ENCODE measurements at regions not wholly inside any gene's neighbourhood (a gene's known extent, or its start where the extent isn't known, plus 50 kb on each side); places are given as distances from the start of the nearest gene placed in this dataset.
"Not testable (repeated sequence)": the region's sequence is repeated elsewhere in the genome, so short reads cannot be mapped to it uniquely, and the experiment has no call there.

DNA sequence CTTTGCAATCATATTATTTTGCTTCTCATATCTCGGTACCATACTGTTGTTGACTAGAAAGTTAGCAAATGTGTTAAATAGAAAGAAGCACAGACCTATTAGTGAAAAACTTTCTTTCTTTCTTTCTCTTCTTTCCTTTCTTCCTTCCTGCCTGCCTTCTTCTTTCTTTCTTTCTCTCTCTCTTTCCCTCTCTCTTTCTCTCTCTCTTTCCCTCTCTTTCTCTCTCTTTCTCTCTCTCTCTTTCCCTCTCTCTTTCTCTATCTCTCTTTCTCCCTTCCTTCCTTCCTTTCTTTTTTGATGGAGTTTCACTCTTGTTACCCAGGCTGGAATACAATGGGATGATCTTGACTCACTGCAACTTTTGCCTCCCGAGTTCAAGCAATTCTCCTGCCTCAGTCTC, 1160.6 kb downstream of the GATA3 start:
- no peak for DNase-seq (ENCODE audit: low read depth)

DNA sequence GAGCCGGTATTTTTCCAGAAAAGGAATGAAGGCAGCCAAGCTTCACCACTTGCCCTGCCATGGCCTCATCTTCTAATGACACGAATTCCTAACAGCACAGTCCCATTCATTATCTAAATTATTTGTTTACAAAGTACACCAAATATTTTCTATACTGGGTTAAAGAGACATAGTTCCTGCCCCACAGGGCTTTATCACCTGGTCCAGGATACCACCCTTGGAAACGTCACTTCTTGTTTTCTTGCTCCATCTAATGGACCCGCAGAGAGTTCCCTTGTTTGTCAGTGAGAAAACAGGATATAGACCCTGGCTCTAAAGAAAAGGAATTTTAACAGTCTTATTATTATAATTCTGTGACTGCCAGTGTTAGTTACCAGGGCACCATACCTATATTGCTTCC, 1165.4 kb downstream of the GATA3 start:
- DNase-seq (ENCODE audit: low read depth), result no peak

DNA sequence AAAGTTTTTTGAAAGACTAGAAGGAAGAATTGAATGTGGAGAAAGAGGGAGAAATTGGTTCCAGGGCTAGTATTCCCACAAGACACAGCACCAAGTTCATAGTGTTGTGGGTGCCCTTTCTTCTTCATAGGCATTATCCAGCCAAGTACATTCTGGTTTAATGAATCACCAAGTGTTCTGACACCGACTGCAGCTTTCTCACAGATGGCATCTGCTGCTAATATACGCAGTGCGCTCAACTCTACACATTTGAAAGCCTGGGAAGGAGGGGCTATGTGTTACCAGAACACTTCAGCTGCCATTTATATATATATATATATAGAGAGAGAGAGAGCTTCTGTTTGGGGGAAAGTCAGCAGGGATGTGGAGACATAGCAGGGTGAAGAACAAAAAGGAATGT, 1168.4 kb downstream of the GATA3 start:
- no peak for DNase-seq (ENCODE audit: low read depth)

DNA sequence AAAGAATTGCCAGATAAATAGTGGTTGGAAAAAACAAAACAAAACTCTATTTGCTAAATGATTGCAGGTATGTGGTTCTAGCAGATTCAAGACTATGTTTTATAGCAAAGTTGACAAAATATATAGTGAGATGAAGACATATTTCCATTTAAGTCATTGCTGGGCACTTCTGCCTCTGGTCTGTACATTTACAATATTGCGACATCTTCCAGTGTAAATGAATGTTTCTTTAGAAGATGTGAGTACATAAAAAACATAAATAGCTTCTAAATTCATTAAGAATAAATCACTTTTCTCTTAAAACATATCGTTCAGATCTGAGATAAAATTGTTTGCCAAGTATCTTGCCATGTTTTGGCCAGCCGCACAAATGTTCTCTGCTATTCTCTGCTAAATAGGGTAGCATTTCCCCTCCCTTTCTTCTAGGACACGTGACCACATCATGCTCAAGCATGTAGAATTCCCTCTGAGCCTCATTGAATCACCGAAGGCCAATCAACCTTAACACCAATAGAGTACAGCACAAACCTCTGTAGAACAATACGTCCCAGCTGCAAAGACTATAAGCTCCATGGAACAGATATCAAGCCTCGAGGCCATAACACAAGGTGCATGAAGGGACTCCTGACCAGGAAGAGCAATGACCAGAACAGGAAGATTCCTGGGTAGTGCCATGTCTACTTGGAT, 1173.3 kb downstream of the GATA3 start:
- no peak for DNase-seq (ENCODE audit: low read depth)

DNA sequence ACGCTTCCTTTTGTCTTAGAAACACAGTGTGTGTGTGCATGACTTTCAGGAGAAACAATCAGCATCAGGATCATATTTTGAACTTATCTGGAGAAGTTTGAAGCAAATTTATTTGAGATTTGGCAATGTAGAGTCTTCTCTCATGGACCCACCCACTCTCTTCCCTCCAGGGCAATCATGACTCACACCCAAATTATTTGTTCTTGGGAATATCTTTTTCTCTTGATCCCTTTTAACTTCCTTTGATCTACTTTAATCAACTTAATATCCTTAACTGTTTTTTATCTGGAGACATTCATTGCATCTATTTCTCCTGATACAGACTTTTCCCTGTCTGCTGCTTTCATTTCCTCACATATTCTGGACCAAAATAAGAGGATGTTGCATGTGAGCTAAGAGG, 1174.3 kb downstream of the GATA3 start:
- DNase-seq (ENCODE audit: low read depth), result no peak

DNA sequence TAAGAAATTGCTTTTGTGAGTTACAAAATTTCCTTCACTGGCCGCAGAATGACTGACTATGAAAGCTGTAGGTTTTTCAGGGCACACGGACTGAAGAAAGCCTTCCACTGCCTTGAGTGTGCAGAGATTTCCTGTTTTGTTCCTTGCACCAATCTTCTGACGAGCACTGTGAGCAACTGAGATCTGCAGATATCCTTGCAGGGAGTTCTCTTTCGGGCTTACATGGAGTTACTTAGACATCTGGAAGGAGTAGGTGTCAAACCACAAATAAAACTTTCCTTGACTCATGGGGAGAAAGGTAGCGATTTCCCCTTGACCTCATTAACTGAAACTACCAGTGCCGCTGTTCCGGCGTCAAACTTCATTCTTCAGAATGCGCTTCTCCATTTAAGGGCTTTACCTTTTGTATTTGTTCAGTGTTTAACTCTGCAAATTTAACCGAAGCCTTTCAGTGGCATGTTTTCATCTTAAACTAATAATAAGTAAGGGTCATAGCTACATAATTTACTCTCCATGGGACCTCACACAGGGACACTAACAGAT, 1175.3 kb downstream of the GATA3 start:
- DNase-seq (ENCODE audit: low read depth), result no peak

DNA sequence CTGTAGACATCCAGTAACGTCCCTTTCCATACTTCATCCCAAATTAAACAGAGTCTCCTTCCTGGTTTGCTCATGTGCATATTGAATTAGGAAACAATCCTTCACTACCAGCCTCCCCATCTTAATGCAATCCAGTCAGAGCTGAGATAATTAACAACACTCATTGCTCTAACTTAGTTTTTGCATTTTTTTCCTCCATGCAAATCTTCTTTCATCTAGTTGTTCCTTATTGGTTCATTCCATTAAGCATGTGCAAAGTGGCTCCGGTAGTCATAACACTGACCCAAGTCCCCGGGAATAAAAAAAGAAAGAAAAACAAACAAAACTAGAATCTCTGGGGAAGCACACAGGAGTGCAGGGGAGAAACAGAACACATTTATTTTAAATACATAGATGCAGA, 1176.1 kb downstream of the GATA3 start:
- DNase-seq (ENCODE audit: low read depth), result no peak

DNA sequence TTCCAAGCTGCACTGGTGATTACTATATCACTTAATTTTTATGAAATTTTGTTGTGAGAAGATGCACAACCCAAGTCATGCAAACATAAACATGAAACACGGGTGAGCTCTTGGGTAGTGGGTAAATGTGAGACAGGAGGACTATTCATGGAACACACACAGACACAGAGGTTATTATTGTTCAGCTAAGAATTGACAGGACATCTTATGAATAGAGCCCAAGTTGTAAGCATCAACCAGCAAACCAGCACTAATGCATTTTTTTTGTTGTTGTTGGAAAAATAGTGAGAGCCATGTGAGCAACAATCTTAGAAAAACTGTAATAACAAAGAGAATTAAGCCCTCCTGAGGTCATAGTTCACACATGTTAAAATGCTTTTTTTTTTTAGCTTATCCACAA, 1179.7 kb downstream of the GATA3 start:
- DNase-seq (ENCODE audit: low read depth), result no peak

DNA sequence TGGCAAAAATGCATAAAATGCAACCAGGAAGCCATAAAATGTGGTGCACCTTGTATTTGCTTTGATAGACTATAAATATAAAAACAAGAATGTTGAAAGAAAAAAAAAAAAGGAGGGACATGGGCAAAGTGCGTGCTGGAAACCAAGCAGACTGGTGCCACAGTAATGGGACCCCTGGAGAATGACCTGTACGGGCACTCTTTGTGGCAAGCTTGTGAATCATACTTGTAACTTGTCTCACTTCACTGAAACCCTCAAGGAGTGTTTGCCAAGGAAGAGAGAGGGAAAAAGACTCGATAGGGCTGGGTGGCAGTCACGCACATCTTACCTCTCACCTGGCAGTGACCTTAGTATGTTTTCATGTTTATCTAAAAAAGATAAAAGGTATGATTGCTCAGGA, 1183.6 kb downstream of the GATA3 start:
- DNase-seq (ENCODE audit: low read depth), result no peak

DNA sequence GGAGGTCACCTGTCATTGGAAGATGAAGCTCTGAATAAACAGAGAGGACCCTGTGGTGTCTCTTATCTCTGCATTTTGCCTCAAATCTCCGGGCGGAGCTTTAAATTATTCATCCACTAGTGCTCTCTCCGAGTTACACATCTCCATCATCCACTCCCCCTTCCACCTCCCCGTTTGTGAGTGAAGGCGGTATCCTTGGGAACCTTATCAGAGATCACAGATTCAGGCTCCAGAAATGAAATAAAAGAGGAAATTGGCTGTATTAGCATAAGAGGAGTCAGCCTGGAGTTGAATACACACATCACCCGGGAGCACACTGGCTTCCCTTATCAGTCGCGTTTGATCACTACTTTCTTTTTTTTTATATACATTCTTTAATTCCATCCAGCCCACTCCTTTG, 1184.8 kb downstream of the GATA3 start:
- no peak for DNase-seq (ENCODE audit: low read depth)

DNA sequence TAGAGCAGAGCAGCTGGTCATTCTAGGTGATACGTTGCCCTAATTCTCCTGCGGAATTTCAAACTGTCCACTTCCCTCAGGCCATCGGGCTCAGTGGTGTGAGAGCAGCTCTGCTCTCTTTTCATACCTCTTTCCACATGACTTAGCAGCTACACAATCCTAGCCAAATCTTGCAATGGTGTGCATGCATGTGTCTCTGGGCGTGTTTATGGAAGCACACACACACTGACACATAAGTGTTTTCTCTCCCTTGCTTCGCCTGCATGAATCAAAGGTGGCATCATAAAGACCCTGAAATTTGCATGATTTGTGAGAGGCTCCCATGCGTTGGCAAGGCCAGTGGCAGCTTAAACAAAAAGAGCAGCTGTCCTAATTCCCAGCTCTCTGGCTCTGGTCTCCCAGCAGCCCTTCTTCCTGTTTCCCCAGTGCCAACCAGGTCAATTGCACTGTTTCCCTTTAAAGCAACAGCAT, 1189.5 kb downstream of the GATA3 start:
- DNase-seq (ENCODE audit: low read depth), result no peak

DNA sequence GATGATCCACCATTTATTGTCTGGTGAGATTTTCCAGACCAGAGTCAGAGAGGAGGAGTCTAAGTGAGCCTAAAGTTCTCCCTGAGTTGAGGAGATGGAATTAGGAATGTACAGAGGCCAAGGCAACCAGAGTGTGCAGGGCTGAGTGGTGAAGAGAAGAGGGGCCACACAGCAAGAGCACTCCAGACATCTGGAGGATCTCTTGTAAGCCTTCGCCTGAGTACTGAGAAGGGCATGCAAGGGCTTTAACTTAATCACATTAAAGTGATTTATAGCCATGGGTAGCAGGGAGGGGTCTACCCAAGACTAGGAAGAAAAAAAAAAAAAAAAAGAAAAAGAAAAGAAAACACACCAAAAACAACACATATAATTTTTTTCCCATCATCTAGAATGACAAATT, 1190.4 kb downstream of the GATA3 start:
- DNase-seq (ENCODE audit: low read depth), result no peak

DNA sequence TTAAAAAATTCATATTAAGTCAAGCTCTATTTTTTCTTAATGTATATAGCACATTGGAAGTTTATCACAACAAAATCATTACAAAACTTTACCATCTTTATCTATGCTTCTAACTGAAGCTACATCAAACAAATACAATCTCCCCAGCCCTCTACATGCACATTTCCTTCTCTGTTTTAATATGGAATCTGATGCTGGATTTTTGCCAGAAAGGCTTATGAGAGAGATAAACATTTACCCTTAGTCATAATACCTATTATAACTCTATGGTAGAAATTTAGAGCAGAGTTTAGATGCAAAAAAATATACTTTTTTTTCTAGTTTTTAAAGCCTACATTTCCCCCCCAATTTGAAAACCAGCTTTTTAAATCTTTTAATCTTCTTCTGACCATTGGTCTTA, 1198.6 kb downstream of the GATA3 start:
- DNase-seq (ENCODE audit: low read depth), result no peak

DNA sequence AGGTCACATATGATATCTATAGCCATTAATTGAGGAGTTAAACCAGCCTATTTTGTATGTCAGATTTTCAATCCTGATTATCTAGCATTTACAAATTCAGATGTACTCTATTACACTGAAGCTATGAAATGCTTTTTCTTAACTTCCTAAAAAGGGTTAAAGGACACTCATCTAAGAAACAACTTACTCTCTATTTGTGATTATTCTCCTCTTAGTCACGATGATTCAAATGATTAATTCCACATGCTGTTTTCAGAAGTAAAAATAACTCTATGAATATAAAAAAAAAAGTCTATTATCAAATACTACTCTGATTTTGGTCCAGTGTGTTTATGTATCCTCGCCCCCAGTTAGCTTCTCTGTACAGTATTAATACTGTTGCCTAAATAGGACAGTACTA, 1199.9 kb downstream of the GATA3 start:
- DNase-seq (ENCODE audit: low read depth), result no peak

DNA sequence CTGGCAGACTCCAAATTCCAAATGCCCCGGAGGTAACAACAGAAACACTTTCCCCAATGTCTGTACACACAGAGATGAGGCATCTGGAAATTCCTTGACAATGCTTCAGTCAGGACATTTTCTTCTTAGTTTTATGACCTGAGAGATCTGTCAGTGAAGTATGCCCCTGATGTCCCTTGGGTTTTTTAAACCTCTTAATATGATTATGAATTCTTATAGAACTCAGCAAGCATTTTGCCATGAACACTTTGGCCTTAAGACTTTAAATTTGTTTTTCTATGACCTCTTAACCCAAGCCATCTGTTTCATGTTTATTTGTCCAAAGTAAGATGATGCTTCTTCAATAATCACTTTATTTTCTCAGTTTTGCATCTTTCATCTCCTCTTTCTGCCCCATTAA, 1206.2 kb downstream of the GATA3 start:
- DNase-seq (ENCODE audit: low read depth), result no peak

DNA sequence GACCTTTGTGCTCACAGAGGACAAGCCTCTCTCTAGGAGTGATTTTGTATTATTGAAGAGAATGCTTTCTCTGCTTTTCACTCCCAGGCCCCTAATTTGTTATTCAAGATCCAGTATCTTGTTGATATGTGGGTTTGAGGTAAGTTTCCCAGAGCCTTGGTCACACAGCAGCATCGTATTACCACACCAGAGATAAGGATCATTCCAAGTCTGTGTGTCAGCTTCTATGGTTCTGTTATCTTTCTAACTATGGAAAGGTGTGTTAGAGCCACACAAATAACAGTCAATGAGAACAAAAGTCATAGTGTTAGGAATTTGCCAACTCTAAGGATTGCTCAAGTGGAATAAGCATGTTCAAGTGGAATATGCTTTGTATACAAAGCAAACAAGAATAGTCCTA, 1208.3 kb downstream of the GATA3 start:
- no peak for DNase-seq (ENCODE audit: low read depth)

DNA sequence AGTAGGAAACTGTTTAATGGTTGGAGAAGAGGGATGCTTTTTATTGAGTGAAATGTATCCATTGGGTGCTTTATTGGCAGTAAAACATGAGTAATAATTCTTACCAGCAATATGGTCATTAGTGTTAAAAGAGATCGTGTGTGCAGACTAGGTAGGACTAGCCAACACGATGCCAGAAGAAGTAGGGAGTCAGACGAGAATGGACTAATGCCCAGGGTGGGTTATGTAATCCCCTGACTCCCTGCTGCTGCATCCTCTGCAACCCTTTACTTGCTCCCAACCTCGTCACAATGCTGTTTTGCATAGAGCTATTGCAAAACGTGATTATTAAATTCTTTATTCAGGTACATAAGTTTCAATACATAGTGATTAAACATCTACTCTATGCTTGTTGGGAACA, 1213.7 kb downstream of the GATA3 start:
- DNase-seq (ENCODE audit: low read depth), result no peak

DNA sequence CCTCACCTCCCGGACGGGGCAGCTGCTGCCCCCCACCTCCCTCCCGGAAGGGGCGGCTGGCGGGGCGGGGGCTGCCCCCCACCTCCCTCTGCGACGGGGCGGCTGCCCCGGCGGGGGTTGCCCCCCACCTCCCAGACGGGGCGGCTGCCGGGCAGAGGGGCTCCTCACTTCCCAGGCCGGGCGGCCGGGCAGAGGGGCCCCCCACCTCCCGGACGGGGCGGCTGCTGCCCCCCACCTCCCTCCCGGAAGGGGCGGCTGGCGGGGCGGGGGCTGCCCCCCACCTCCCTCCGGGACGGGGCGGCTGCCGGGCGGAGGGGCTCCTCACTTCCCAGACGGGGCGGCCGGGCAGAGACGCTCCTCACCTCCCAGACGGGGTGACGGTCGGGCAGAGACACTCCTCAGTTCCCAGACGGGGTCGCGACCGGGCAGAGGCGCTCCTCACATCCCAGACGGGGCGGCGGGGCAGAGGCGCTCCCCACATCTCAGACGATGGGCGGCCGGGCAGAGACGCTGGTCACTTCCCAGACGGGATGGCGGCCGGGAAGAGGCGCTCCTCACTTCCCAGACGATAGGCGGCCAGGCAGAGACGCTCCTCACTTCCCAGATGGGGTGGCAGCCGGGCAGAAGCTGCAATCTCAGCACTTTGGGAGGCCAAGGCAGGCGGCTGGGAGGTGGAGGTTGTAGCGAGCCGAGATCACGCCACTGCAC, 1218.8 kb downstream of the GATA3 start:
- not testable (repeated sequence) for DNase-seq (ENCODE audit: low read depth)

DNA sequence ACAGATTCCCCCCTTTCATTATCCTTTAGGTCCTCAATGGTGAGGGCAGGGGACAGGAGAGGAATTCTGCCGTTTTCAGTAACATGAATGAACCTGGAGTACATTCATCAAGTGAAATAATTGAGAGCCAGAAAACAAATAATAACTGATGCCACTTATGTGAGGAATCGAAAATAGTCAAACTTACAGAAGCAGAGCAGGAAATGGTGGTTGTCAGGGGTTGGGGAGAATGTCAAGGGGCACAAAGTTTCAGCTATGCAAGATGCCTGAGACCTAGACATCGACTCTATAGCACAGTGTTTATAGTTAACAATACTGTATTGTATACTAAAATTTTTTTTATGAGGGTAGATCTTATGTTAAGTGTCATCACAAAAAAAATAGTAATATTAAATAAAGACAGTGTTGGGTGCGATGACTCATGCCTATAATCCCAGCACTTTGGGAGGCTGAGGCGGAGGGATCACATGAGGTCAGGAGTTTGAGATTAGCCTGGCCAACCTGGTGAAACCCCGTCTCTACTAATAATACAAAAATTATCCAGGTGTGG, 1219.8 kb downstream of the GATA3 start:
- DNase-seq (ENCODE audit: low read depth), result no peak

DNA sequence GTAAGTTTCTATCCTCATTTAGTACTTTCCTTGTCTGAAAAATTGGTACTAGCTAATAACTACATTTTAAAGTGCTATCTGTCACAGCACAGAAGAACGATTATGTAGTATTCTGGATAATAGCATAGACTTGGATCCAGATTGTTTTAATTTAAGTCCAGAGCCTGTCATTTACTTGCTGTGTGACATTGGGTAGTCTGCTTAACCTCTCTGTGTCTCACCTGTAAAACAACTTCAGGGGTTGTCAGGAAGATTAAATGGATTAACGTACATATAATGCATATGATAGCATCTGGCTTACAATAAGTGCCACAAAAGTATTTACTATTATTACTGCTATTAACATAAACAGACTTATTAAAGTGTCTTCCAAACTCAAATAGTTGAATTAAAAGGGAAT, 1221.4 kb downstream of the GATA3 start:
- no peak for DNase-seq (ENCODE audit: low read depth)

DNA sequence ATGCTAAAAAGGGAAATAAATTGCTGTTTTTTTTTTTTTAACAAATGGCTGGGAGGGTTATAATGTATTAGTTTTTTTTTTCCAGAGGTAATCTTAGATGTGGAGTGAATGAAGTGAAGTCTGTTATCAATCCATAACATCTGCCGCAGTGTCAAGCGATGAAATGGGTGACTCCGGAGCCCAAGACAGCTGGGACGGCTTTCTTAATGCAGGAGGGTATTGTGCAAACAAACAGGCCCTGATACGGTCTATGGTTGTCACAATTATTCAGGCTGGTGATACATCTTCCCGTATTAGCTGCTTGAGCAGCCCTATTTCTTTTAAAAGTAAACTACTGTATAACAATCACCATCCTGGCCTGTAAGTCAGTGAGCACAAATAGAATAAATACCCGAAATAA, 1231.2 kb downstream of the GATA3 start:
- DNase-seq (ENCODE audit: low read depth), result no peak

DNA sequence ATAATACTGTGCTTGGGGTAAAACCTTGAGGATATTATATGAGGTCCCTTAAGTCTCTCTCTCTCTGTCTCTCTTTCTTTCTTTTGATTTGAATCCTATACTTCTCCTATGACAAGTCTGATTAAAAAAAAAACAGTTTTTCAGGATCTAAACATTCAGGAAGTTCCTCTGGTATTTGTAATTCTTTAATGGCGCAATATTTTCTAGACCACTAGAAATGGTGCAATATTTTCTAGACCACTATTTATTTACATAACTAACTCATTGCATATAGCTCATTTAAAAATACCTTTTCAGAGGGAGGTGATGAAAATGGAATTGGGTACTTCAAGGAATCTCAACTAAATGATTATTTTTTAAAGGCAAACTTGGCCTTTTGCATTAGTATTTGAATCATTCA, 1235.3 kb downstream of the GATA3 start:
- DNase-seq (ENCODE audit: low read depth), result no peak

DNA sequence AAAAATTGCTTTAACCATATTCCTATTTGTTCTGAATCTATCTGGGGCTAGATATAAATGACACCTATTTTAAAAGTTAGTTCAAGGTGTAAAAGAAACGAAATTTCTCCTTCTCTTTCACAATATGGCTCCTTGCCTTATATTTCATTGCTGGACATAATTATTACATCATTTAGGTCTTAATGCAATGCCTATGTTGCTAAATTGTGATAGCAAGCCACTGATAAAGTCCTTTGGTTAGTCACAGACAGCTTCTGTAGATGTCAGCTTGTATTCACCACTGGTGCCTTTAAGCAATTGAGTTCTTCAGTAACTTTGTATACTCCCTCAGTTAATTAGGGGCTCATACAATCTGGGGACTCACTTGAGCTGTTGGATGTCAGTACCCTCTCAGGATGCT, 1236.6 kb downstream of the GATA3 start:
- no peak for DNase-seq (ENCODE audit: low read depth)

All from stimulated activated CD8-positive, alpha-beta memory T cell treated with anti-CD3 and anti-CD28 coated beads, Interleukin-7, amount 100 ng/mL, for 24 hours (primary cell).